Upper lobe of right lung (tissue), 1 donor: ENCODE measurements at regions not wholly inside any gene's neighbourhood (a gene's known extent, or its start where the extent isn't known, plus 50 kb on each side); places are given as distances from the start of the nearest gene placed in this dataset.

Experiments
- ATAC-seq: fragments of 200-7000 bp; cut with Tn5 transposase; one replicate; pipeline ENCODE4 v1.9.1; 2020; ENCODE audit warnings: mild to moderate bottlenecking, moderate library complexity
- DNase-seq: peaks from one replicate; pipeline ENCODE4 v3.0.0-alpha.2; 2020
- H3K27ac ChIP-seq: fragments of 200-600 bp; one replicate; pipeline ENCODE4 v1.8.0; 2022
- H3K27me3 ChIP-seq: fragments of 200-600 bp; one replicate; pipeline ENCODE4 v1.8.0; 2022; ENCODE audit warnings: mild to moderate bottlenecking
- H3K36me3 ChIP-seq: fragments of 200-600 bp; one replicate; pipeline ENCODE4 v1.8.0; 2022
- H3K4me1 ChIP-seq: fragments of 200-600 bp; one replicate; pipeline ENCODE4 v1.8.0; 2022
- H3K4me3 ChIP-seq: fragments of 200-600 bp; one replicate; pipeline ENCODE4 v1.8.0; 2022; ENCODE audit warnings: mild to moderate bottlenecking
- H3K9me3 ChIP-seq: fragments of 200-600 bp; one replicate; pipeline ENCODE4 v1.8.0; 2022
- CTCF ChIP-seq: fragments of 200-600 bp; IDR thresholded peaks from one replicate; pipeline ENCODE4 v1.8.0; 2022; ENCODE audit warnings: antibody characterized with exemption
- intact Hi-C: fragments of 100-400 bp; cut with DNase I; formaldehyde crosslinking; loops from one replicate; pipeline ENCODE4 v1.11.0; 2022
- donor health status: DM: no; HTN: yes; CAD: no; lungs with severe emphysema.

- no peaks in the 10 kb centered on the region for H3K27me3 ChIP-seq
- TF ChIP-seq CTCF, result no peak
- no peak overlapping the region for H3K4me3 ChIP-seq
- H3K9me3 ChIP-seq, result no peaks in the 10 kb centered on the region
- intact Hi-C loops, result no loop called here
- no peak for DNase-seq
- H3K4me1 ChIP-seq, result no peaks in the 10 kb centered on the region
- no peak for ATAC-seq
- no peak overlapping the region for H3K27ac ChIP-seq
- no peaks in the 10 kb centered on the region for H3K36me3 ChIP-seq
These were observed 82.1 kb upstream of the SHISA3 start for GRCh38 chr4:42315231-42315630.

GRCh38 chr4:42320822-42321388 is 76.4 kb upstream of the SHISA3 start:
- Histone ChIP-seq H3K27me3 (no peaks in the 10 kb centered on the region), H3K9me3 (no peaks in the 10 kb centered on the region), H3K4me3 (no peak overlapping the region), H3K36me3 (no peaks in the 10 kb centered on the region), H3K4me1 (no peaks in the 10 kb centered on the region), H3K27ac (no peak overlapping the region)
- intact Hi-C loops, result no loop called here
- no peak for ATAC-seq
- DNase-seq, result no peak
- TF ChIP-seq CTCF, result no peak

GRCh38 chr4:42326040-42326439 is 71.2 kb upstream of the SHISA3 start:
- Histone ChIP-seq H3K36me3 (no peaks in the 10 kb centered on the region), H3K27me3 (no peaks in the 10 kb centered on the region), H3K4me1 (no peaks in the 10 kb centered on the region), H3K4me3 (no peak overlapping the region), H3K27ac (no peak overlapping the region), H3K9me3 (no peaks in the 10 kb centered on the region)
- intact Hi-C loops, result no loop called here
- no peak for TF ChIP-seq CTCF
- ATAC-seq (no peak), DNase-seq (no peak)

- intact Hi-C loops, result no loop called here
- no peak overlapping the region for H3K4me3 ChIP-seq
- no peaks in the 10 kb centered on the region for H3K27me3 ChIP-seq
- ATAC-seq, result no peak
- no peak for DNase-seq
- no peaks in the 10 kb centered on the region for H3K9me3 ChIP-seq
- no peaks in the 10 kb centered on the region for H3K36me3 ChIP-seq
- H3K4me1 ChIP-seq, result no peaks in the 10 kb centered on the region
- no peak for TF ChIP-seq CTCF
- no peak overlapping the region for H3K27ac ChIP-seq
These were observed 70.8 kb upstream of the SHISA3 start for GRCh38 chr4:42326524-42326923.

GRCh38 chr4:42327323-42327722 is 70.0 kb upstream of the SHISA3 start:
- ATAC-seq (no peak), DNase-seq (no peak)
- H3K9me3 ChIP-seq, result no peaks in the 10 kb centered on the region
- no peaks in the 10 kb centered on the region for H3K4me1 ChIP-seq
- H3K27ac ChIP-seq, result no peak overlapping the region
- no peak overlapping the region for H3K4me3 ChIP-seq
- H3K36me3 ChIP-seq, result no peaks in the 10 kb centered on the region
- TF ChIP-seq CTCF, result no peak
- H3K27me3 ChIP-seq, result no peaks in the 10 kb centered on the region
- intact Hi-C loops, result no loop called here

- intact Hi-C loops, result no loop called here
- no peak for DNase-seq
- Histone ChIP-seq H3K27ac (no peak overlapping the region), H3K36me3 (no peaks in the 10 kb centered on the region), H3K4me3 (no peak overlapping the region), H3K27me3 (no peaks in the 10 kb centered on the region), H3K4me1 (no peaks in the 10 kb centered on the region), H3K9me3 (no peaks in the 10 kb centered on the region)
- no peak for TF ChIP-seq CTCF
- no peak for ATAC-seq
These were observed 68.3 kb upstream of the SHISA3 start for GRCh38 chr4:42328978-42329377.
